ENCODE measurements at regions not wholly inside any gene's neighbourhood (a gene's known extent, or its start where the extent isn't known, plus 50 kb on each side); places are given as distances from the start of the nearest gene placed in this dataset.

- TF ChIP-seq SIN3A (IDR thresholded peaks at IDR 0.05; ENCODE audit: borderline replicate concordance, insufficient read depth, low read length) = no peak
- TF ChIP-seq FOXP2 (optimal IDR thresholded peaks at IDR 0.05; ENCODE audit: borderline replicate concordance, extremely low read depth, extremely low read length, insufficient read depth) = no peak
- no peak for TF ChIP-seq TAF1 (IDR thresholded peaks at IDR 0.05; ENCODE audit: borderline replicate concordance, insufficient read depth, low read length)
- no peak for TF ChIP-seq REST (IDR thresholded peaks at IDR 0.05; ENCODE audit: insufficient read depth in 1 of 2, low read depth in 2 of 2, low read length in 2 of 2)
- TF ChIP-seq POLR2AphosphoS5 (IDR thresholded peaks at IDR 0.05; ENCODE audit: low read depth, low read length) = no peak
Observed at GRCh38 chr16:85498607-85499006, 114.5 kb upstream of the GSE1 start.

GRCh38 chr16:85500220-85500619 lies 112.9 kb upstream of the GSE1 start:
- no peak for TF ChIP-seq POLR2AphosphoS5 (IDR thresholded peaks at IDR 0.05; ENCODE audit: low read depth, low read length)
- TF ChIP-seq FOXP2 (optimal IDR thresholded peaks at IDR 0.05; ENCODE audit: borderline replicate concordance, extremely low read depth, extremely low read length, insufficient read depth) = no peak
- TF ChIP-seq TAF1 (IDR thresholded peaks at IDR 0.05; ENCODE audit: borderline replicate concordance, insufficient read depth, low read length) = no peak
- no peak for TF ChIP-seq SIN3A (IDR thresholded peaks at IDR 0.05; ENCODE audit: borderline replicate concordance, insufficient read depth, low read length)
- no peak for TF ChIP-seq REST (IDR thresholded peaks at IDR 0.05; ENCODE audit: insufficient read depth in 1 of 2, low read depth in 2 of 2, low read length in 2 of 2)

- no peak for TF ChIP-seq SIN3A (IDR thresholded peaks at IDR 0.05; ENCODE audit: borderline replicate concordance, insufficient read depth, low read length)
- TF ChIP-seq REST (IDR thresholded peaks at IDR 0.05; ENCODE audit: insufficient read depth in 1 of 2, low read depth in 2 of 2, low read length in 2 of 2) = no peak
- no peak for TF ChIP-seq FOXP2 (optimal IDR thresholded peaks at IDR 0.05; ENCODE audit: borderline replicate concordance, extremely low read depth, extremely low read length, insufficient read depth)
- no peak for TF ChIP-seq POLR2AphosphoS5 (IDR thresholded peaks at IDR 0.05; ENCODE audit: low read depth, low read length)
- TF ChIP-seq TAF1 (IDR thresholded peaks at IDR 0.05; ENCODE audit: borderline replicate concordance, insufficient read depth, low read length) = no peak
Observed at GRCh38 chr16:85501900-85502299, 111.2 kb upstream of the GSE1 start.

GRCh38 chr16:85502357-85502756 lies 110.8 kb upstream of the GSE1 start:
- TF ChIP-seq TAF1 (IDR thresholded peaks at IDR 0.05; ENCODE audit: borderline replicate concordance, insufficient read depth, low read length) (no peak), REST (IDR thresholded peaks at IDR 0.05; ENCODE audit: insufficient read depth in 1 of 2, low read depth in 2 of 2, low read length in 2 of 2) (no peak), SIN3A (IDR thresholded peaks at IDR 0.05; ENCODE audit: borderline replicate concordance, insufficient read depth, low read length) (no peak), POLR2AphosphoS5 (IDR thresholded peaks at IDR 0.05; ENCODE audit: low read depth, low read length) (no peak), FOXP2 (optimal IDR thresholded peaks at IDR 0.05; ENCODE audit: borderline replicate concordance, extremely low read depth, extremely low read length, insufficient read depth) (no peak)
